ENCODE measurements at regions not wholly inside any gene's neighbourhood (a gene's known extent, or its start where the extent isn't known, plus 50 kb on each side); places are given as distances from the start of the nearest gene placed in this dataset.

GRCh38 chr10:10489805-10490571 lies 527.7 kb upstream of the CELF2 start:
- Mint-ChIP-seq H3K36me3 (ENCODE audit: low read depth) (no peaks in the 10 kb centered on the region), H3K9me3 (no peaks in the 10 kb centered on the region), H3K27ac (no peak overlapping the region), H3K4me1 (ENCODE audit: low read depth) (no peaks in the 10 kb centered on the region), H3K4me3 (no peak overlapping the region), H3K27me3 (peaks cover 25% of the 10 kb centered on the region)

DNA sequence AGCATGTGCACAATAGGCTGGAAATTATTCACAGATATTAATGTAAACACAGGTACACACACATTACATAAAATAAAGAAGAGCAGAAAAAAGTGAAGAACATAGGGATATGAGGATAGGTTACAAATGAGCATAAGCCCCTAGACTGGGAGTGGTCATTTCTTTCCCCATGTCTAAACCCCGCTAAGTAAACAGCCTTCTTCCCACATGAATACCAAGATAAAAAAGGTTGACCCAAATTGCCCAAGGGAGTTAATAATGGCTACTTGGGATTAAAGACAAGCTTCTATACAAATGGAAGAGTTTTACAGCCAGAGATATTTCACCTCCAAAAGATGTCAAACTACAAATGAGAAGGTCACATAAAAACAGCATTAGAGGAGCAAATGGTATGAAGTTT lies 527.1 kb upstream of the CELF2 start:
- Mint-ChIP-seq H3K27ac (no peak overlapping the region), H3K4me1 (ENCODE audit: low read depth) (no peaks in the 10 kb centered on the region), H3K9me3 (no peaks in the 10 kb centered on the region), H3K27me3 (peaks cover 23% of the 10 kb centered on the region), H3K4me3 (no peak overlapping the region), H3K36me3 (ENCODE audit: low read depth) (no peaks in the 10 kb centered on the region)

DNA sequence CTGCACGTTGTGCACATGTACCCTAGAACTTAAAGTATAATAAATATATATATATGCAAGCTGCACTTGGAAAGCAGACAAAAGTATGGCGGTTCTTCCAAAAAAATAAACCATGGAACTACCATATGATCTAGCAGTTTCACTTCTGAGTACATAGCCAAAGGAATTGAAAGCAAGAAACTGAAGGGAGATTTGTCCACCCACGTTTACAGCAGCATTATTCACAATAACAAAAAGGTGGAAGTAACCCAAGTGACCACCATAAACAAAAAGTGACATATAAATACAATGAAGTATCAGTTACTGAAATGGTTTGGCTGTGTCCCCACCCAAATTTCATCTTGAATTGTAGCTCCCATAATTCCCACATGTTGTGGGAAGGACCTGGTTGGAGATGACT lies 525.3 kb upstream of the CELF2 start:
- H3K36me3 Mint-ChIP-seq (ENCODE audit: low read depth) = no peaks in the 10 kb centered on the region
- H3K4me3 Mint-ChIP-seq = no peak overlapping the region
- H3K27ac Mint-ChIP-seq = no peak overlapping the region
- no peaks in the 10 kb centered on the region for H3K4me1 Mint-ChIP-seq (ENCODE audit: low read depth)
- no peaks in the 10 kb centered on the region for H3K9me3 Mint-ChIP-seq
- peaks cover 15% of the 10 kb centered on the region for H3K27me3 Mint-ChIP-seq

- Mint-ChIP-seq H3K27ac (no peak overlapping the region), H3K4me1 (ENCODE audit: low read depth) (no peaks in the 10 kb centered on the region), H3K9me3 (no peaks in the 10 kb centered on the region), H3K4me3 (no peak overlapping the region), H3K27me3 (peaks cover 15% of the 10 kb centered on the region), H3K36me3 (ENCODE audit: low read depth) (no peaks in the 10 kb centered on the region)
These were observed 523.8 kb upstream of the CELF2 start for GRCh38 chr10:10493833-10494232.

DNA sequence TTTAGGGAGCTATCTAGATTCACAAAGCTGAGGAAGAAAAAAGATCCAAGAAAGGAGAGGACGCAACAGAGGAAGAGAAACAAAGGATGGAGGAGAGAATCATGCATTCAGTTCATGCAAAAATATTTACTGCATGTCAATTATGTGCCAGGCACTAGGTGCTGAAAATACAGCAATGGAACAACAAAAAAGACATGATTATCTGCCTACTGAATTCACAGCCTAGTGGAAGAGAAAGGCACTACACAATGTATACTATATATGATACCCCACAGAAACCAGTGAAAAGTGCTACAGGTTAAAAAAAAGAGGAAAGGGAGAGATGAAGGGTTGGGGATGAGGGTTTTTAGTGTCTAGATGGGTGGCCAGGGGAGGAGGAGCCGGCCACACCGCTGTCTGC lies 520.4 kb upstream of the CELF2 start:
- Mint-ChIP-seq H3K4me1 (ENCODE audit: low read depth) (no peaks in the 10 kb centered on the region), H3K9me3 (peaks cover 8% of the 10 kb centered on the region), H3K4me3 (no peak overlapping the region), H3K27ac (no peak overlapping the region), H3K27me3 (peaks cover 5% of the 10 kb centered on the region), H3K36me3 (ENCODE audit: low read depth) (no peaks in the 10 kb centered on the region)

DNA sequence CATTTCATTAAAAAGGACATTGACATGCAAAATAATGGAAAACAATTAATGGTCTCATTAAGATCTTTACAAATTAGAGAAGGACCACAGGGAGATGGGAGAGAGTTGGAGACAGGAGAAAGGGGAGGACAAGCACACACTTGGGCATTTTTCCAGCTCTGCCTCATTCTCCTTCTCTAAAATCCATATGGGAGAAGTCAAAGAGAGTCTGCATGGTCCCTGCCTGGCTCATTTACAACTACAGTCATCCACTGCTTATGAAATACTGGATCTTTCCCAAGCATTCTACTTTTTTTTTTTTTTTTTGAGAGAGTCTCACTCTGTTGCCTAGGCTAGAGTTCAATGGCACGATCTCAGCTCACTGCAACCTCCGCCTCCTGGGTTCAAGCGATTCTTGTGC lies 518.9 kb upstream of the CELF2 start:
- Mint-ChIP-seq H3K27ac (no peak overlapping the region), H3K27me3 (peaks cover 5% of the 10 kb centered on the region), H3K4me3 (no peak overlapping the region), H3K36me3 (ENCODE audit: low read depth) (no peaks in the 10 kb centered on the region), H3K9me3 (peaks cover 8% of the 10 kb centered on the region), H3K4me1 (ENCODE audit: low read depth) (no peaks in the 10 kb centered on the region)

GRCh38 chr10:10499839-10500238 lies 517.8 kb upstream of the CELF2 start:
- no peak overlapping the region for H3K4me3 Mint-ChIP-seq
- peaks cover 9% of the 10 kb centered on the region for H3K27me3 Mint-ChIP-seq
- H3K27ac Mint-ChIP-seq = no peak overlapping the region
- no peaks in the 10 kb centered on the region for H3K4me1 Mint-ChIP-seq (ENCODE audit: low read depth)
- H3K9me3 Mint-ChIP-seq = peaks cover 14% of the 10 kb centered on the region
- no peaks in the 10 kb centered on the region for H3K36me3 Mint-ChIP-seq (ENCODE audit: low read depth)

DNA sequence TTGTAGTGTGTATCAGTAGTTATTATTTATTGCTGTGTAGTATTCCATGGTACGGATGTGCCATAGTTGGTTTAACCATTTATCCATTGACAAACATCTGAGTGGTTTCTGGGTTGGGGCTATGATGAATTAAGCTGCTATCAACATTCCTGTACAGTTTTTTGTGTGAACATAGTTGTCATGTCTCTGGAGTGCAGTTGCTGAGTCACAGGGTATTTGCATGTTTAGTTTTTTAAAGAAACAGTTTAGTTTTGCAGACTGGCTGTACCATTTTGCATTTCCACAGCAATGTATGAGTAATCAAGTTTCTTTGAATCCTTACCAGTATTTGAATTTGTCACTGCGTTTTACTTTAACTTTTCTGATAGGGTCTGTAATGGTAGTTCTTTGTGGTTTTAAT lies 516.7 kb upstream of the CELF2 start:
- H3K9me3 Mint-ChIP-seq = peaks cover 15% of the 10 kb centered on the region
- H3K27me3 Mint-ChIP-seq = peaks cover 15% of the 10 kb centered on the region
- no peaks in the 10 kb centered on the region for H3K36me3 Mint-ChIP-seq (ENCODE audit: low read depth)
- no peaks in the 10 kb centered on the region for H3K4me1 Mint-ChIP-seq (ENCODE audit: low read depth)
- no peak overlapping the region for H3K4me3 Mint-ChIP-seq
- H3K27ac Mint-ChIP-seq = no peak overlapping the region

- peaks cover 28% of the 10 kb centered on the region for H3K27me3 Mint-ChIP-seq
- H3K9me3 Mint-ChIP-seq = peaks cover 15% of the 10 kb centered on the region
- H3K4me1 Mint-ChIP-seq (ENCODE audit: low read depth) = no peaks in the 10 kb centered on the region
- H3K4me3 Mint-ChIP-seq = no peak overlapping the region
- no peak overlapping the region for H3K27ac Mint-ChIP-seq
- no peaks in the 10 kb centered on the region for H3K36me3 Mint-ChIP-seq (ENCODE audit: low read depth)
These were observed 513.9 kb upstream of the CELF2 start for GRCh38 chr10:10503772-10504171.

DNA sequence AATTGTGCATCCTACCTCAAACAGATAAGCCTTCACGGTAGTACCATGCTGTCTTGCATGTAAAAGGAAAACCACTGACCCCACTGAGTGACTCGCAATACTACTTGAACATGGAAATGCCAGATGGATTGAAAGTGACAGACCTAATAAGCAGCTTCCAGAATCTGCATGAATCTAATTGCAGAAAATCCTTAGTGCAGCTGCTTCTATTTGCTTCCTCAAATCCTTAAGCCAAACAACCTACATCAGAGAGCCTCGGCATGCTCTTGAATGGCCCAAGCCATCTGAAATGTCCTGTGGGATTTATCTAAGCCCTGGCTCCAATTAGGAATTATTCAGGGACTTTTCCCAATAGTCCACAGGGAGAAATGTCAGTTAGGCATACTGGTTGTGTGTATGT lies 509.5 kb upstream of the CELF2 start:
- H3K36me3 Mint-ChIP-seq (ENCODE audit: low read depth) = no peaks in the 10 kb centered on the region
- no peak overlapping the region for H3K27ac Mint-ChIP-seq
- peaks cover 6% of the 10 kb centered on the region for H3K9me3 Mint-ChIP-seq
- H3K27me3 Mint-ChIP-seq = peaks cover 34% of the 10 kb centered on the region
- H3K4me3 Mint-ChIP-seq = no peak overlapping the region
- H3K4me1 Mint-ChIP-seq (ENCODE audit: low read depth) = no peaks in the 10 kb centered on the region

- no peak overlapping the region for H3K4me3 Mint-ChIP-seq
- H3K4me1 Mint-ChIP-seq (ENCODE audit: low read depth) = no peaks in the 10 kb centered on the region
- peaks cover 33% of the 10 kb centered on the region for H3K27me3 Mint-ChIP-seq
- H3K36me3 Mint-ChIP-seq (ENCODE audit: low read depth) = no peaks in the 10 kb centered on the region
- no peak overlapping the region for H3K27ac Mint-ChIP-seq
- no peaks in the 10 kb centered on the region for H3K9me3 Mint-ChIP-seq
These were observed 507.5 kb upstream of the CELF2 start for GRCh38 chr10:10510179-10510578.

DNA sequence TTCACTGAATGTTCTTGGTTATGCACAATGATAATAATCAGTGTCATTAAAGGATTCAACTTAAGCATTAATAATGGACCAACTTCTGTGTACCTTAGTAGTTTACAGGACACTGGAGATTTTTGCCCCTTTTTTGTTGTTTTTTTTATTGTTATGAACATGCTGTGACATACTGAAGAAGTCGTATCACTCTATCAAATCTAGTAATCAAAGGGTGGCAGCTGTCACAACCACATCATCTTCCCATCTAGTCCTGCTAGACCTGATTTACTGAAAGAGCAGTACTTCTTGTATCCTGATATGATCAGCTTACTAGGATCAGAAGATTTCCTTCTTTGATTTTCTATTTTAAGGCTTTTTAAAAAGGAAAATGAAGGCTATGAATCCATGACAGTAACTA lies 504.6 kb upstream of the CELF2 start:
- H3K36me3 Mint-ChIP-seq (ENCODE audit: low read depth) = no peaks in the 10 kb centered on the region
- no peak overlapping the region for H3K27ac Mint-ChIP-seq
- H3K4me1 Mint-ChIP-seq (ENCODE audit: low read depth) = no peaks in the 10 kb centered on the region
- H3K4me3 Mint-ChIP-seq = no peak overlapping the region
- no peaks in the 10 kb centered on the region for H3K9me3 Mint-ChIP-seq
- peaks cover 13% of the 10 kb centered on the region for H3K27me3 Mint-ChIP-seq

GRCh38 chr10:10513898-10514297 lies 503.8 kb upstream of the CELF2 start:
- Mint-ChIP-seq H3K27me3 (peaks cover 14% of the 10 kb centered on the region), H3K36me3 (ENCODE audit: low read depth) (no peaks in the 10 kb centered on the region), H3K9me3 (no peaks in the 10 kb centered on the region), H3K4me1 (ENCODE audit: low read depth) (no peaks in the 10 kb centered on the region), H3K4me3 (no peak overlapping the region), H3K27ac (no peak overlapping the region)

- H3K27ac Mint-ChIP-seq = no peak overlapping the region
- no peaks in the 10 kb centered on the region for H3K9me3 Mint-ChIP-seq
- no peak overlapping the region for H3K4me3 Mint-ChIP-seq
- no peaks in the 10 kb centered on the region for H3K4me1 Mint-ChIP-seq (ENCODE audit: low read depth)
- H3K36me3 Mint-ChIP-seq (ENCODE audit: low read depth) = no peaks in the 10 kb centered on the region
- H3K27me3 Mint-ChIP-seq = peaks cover 14% of the 10 kb centered on the region
These were observed 502.9 kb upstream of the CELF2 start for GRCh38 chr10:10514797-10515196.

DNA sequence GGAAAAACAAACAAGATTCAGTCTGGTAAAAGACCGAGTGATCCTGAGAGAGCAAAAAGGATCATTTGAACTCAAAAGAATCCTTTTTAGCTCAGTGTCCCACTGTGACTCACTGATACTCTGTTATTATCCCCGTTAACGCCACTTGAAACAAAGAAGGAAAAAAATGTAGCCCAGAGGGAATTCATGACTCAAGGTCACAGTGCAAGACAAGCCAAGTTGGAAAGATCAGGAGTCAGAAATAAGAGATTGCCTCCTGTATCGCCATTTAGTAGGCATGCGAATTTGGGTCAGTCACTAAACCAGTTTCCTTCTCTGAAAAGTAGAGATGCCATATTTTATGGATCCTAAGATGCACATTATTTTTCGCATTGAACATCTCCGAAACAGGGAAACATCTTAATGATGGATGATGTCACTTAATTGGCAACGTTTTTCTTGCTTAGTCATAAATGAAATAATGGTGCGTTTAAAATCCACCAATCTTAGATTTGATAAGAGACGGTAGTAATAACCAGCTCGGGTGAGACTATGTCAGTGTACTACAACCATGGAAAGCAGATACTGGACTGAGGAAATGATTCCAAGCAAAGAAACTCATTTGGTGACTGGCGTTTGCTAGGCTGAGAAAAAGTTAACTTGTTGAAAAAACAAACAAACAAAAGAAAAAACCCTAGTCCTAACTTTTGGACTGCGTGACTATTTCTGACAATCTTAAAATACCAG lies 502.0 kb upstream of the CELF2 start:
- Mint-ChIP-seq H3K27ac (no peak overlapping the region), H3K4me3 (no peak overlapping the region), H3K4me1 (ENCODE audit: low read depth) (peaks cover 5% of the 10 kb centered on the region), H3K27me3 (peaks cover 10% of the 10 kb centered on the region), H3K9me3 (no peaks in the 10 kb centered on the region), H3K36me3 (ENCODE audit: low read depth) (no peaks in the 10 kb centered on the region)

Measured in stimulated activated naive CD8-positive, alpha-beta T cell treated with anti-CD3 and anti-CD28 coated beads, Interleukin-15, Interleukin-2, amounts not matched to agents 100 ng/mL and 50 ng/mL, for 24 hours (primary cell).